MM.1S (cell line): ENCODE measurements at regions not wholly inside any gene's neighbourhood (a gene's known extent, or its start where the extent isn't known, plus 50 kb on each side); places are given as distances from the start of the nearest gene placed in this dataset.
"Not testable (repeated sequence)": the region's sequence is repeated elsewhere in the genome, so short reads cannot be mapped to it uniquely, and the experiment has no call there.

Source experiments
- DNase-seq: peaks from one replicate; pipeline ENCODE4 v3.0.0-alpha.2; 2015
- H2AFZ ChIP-seq: fragments of 300-600 bp; sonication (generic); 2 replicates; pipeline ENCODE4 v1.6.0; 2016; ENCODE audit warnings: antibody characterized with exemption, low read length
- H3F3A ChIP-seq: fragments of 300-600 bp; sonication (generic); 2 replicates; pipeline ENCODE4 v1.6.1; 2016; ENCODE audit warnings: mild to moderate bottlenecking, antibody characterized with exemption, low read length, moderate library complexity, mixed read lengths; ENCODE audit not compliant: insufficient read depth
- H3K27ac ChIP-seq: fragments of 300-600 bp; sonication (generic); 2 replicates; pipeline ENCODE4 v1.5.1; 2016; ENCODE audit warnings: mild to moderate bottlenecking, low read length
- H3K27me3 ChIP-seq: fragments of 300-600 bp; sonication (generic); replicated peaks from 2 replicates; pipeline ENCODE4 v1.6.0; 2016; ENCODE audit warnings: low read length; ENCODE audit not compliant: insufficient read depth
- H3K36me3 ChIP-seq: fragments of 300-600 bp; sonication (generic); replicated peaks from 2 replicates; pipeline ENCODE4 v1.6.1; 2016; ENCODE audit warnings: mild to moderate bottlenecking, low read length, mixed read lengths; ENCODE audit not compliant: insufficient read depth
- H3K4me1 ChIP-seq: fragments of 300-600 bp; sonication (generic); 2 replicates; pipeline ENCODE4 v1.6.1; 2016; ENCODE audit warnings: low read length, mixed read lengths
- H3K4me2 ChIP-seq: fragments of 300-600 bp; sonication (generic); 2 replicates; pipeline ENCODE4 v1.6.0; 2016; ENCODE audit warnings: low read depth, low read length
- H3K4me3 ChIP-seq: fragments of 300-600 bp; sonication (generic); 2 replicates; pipeline ENCODE4 v1.5.1; 2016; ENCODE audit warnings: low read length, mixed read lengths
- H3K79me2 ChIP-seq: fragments of 300-600 bp; sonication (generic); 2 replicates; pipeline ENCODE4 v1.6.1; 2016; ENCODE audit warnings: mixed run types, low read length, mixed read lengths
- H3K9ac ChIP-seq: fragments of 300-600 bp; sonication (generic); 2 replicates; pipeline ENCODE4 v1.6.1; 2016; ENCODE audit warnings: low read length, mixed read lengths
- H3K9me2 ChIP-seq: fragments of 300-600 bp; sonication (generic); replicated peaks from 2 replicates; pipeline ENCODE4 v1.6.1; 2016; ENCODE audit warnings: mild to moderate bottlenecking, low read length, mixed read lengths; ENCODE audit not compliant: insufficient read depth
- H3K9me3 ChIP-seq: fragments of 300-600 bp; sonication (generic); replicated peaks from 2 replicates; pipeline ENCODE4 v1.6.1; 2016; ENCODE audit warnings: mild to moderate bottlenecking, low read length, mixed read lengths; ENCODE audit not compliant: insufficient read depth
- H4K20me1 ChIP-seq: fragments of 300-600 bp; sonication (generic); 2 replicates; pipeline ENCODE4 v1.6.1; 2016; ENCODE audit warnings: mild to moderate bottlenecking, low read length, moderate library complexity, mixed read lengths; ENCODE audit not compliant: insufficient read depth

DNA sequence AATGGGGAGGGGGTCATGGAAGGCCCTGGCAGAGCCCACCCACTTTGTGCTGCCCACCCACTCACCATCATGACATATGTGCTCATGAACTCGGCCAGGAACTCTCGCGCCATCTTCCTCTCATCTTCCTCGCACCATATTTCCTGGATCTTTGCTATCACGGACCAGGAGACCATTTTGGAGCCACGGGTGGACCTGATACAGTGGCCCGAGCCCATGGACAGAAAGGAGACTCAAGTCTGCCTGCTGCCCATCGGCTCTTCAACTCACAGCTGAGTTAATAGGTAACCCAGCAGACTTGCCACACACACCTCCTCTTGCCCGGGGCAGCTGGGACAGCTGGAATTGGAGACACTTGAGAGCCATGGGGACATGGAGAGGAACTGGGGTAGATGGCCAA, 1958.3 kb downstream of the FOXD4L5 start:
- H4K20me1 ChIP-seq, H3K27me3 ChIP-seq, H3K36me3 ChIP-seq, H3K9me3 ChIP-seq, H3F3A ChIP-seq, H3K4me1 ChIP-seq, H3K27ac ChIP-seq, H3K9me2 ChIP-seq, H3K4me3 ChIP-seq, H3K79me2 ChIP-seq, H3K9ac ChIP-seq, H2AFZ ChIP-seq, H3K4me2 ChIP-seq, DNase-seq: not testable (repeated sequence)

DNA sequence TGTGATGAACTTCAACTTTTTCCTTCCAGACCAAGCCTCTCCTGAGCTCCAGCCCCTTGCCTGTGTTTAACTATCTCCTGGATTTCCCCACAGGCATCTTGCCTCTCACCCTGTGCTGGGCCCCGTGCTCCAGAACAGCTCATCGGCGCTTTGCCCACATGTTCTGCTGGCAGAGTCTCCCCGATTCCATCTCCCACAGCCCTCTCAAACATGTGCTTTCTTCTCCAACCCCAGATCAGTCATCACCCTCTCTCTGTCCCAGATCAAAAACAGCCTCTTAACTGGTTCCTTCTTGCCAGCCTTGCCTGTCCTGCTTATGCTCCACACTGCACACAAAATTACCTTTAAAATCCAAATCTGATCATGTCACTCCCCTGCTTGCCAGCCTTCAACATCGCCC, 1959.3 kb downstream of the FOXD4L5 start:
- H3K79me2 ChIP-seq, H2AFZ ChIP-seq, H3F3A ChIP-seq, H3K9me2 ChIP-seq, H3K4me3 ChIP-seq, H3K4me2 ChIP-seq, H3K27me3 ChIP-seq, DNase-seq, H3K9ac ChIP-seq, H3K4me1 ChIP-seq, H3K9me3 ChIP-seq, H3K36me3 ChIP-seq, H4K20me1 ChIP-seq, H3K27ac ChIP-seq: not testable (repeated sequence)

DNA sequence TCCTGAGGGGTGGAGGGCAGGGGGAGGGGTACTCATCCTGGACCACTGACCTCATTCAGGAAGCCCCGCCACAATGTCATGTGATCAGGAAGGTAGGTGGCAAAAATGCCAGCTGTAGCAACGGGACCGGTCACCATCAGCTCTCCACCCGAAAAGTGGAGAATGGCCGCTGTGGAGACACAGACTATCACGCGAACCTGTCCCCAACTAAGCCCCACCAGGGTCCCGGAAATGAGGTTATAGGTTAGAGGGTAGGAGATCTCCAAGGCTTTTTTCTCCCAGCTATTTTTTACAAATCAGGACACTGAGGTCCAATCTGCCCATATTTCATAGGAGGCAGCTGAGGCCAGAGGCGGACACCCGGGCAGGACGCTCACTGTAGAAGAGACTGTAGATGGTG, 1966.9 kb downstream of the FOXD4L5 start:
- H3K9me2 ChIP-seq, H3K4me1 ChIP-seq, H3K36me3 ChIP-seq, H3K4me3 ChIP-seq, H3K9me3 ChIP-seq, H3K27ac ChIP-seq, H3K27me3 ChIP-seq, H2AFZ ChIP-seq, H4K20me1 ChIP-seq, H3F3A ChIP-seq, DNase-seq, H3K79me2 ChIP-seq, H3K4me2 ChIP-seq, H3K9ac ChIP-seq: not testable (repeated sequence)

DNA sequence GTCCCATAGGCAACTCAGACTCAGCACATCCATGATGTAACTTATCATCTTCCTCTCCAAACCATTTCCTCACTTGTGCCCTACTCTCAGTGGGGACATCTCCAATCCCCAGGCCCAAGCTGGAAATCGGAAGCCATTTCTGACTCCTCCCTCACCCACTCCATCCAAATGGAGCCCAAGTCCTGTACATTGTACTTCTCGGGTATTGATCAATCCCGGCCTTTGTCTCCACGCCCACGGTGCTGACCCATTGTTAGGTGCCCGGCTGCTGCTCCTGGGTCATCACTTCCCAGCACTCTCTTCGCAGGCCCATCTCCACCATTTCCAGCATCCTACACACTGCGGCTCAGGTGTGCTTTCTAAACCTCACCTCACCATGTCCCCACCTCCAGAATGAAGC, 1969.6 kb downstream of the FOXD4L5 start:
- H3F3A ChIP-seq, H3K27me3 ChIP-seq, H3K9me3 ChIP-seq, H3K36me3 ChIP-seq, DNase-seq, H3K4me3 ChIP-seq, H3K4me2 ChIP-seq, H3K4me1 ChIP-seq, H2AFZ ChIP-seq, H3K27ac ChIP-seq, H4K20me1 ChIP-seq, H3K9me2 ChIP-seq, H3K79me2 ChIP-seq, H3K9ac ChIP-seq: not testable (repeated sequence)

DNA sequence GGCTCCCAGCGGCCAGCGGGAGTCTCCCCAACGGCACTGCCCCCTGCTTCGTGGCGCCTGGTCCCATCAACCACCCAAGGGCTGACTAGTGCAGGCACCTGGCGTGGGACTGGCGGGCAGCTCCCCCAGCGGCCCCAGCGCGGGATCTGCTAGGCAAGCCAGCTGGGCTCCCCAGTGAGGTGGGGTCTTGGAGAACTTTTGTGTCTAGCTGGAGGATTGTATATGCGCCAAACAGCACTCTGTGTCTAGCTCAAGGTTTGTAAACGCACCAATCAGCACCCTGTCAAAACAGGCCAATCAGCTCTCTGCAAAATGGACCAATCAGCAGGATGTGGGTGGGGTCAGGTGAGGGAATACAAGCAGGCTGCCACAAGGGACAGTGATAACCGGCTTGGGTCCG, 1988.2 kb downstream of the FOXD4L5 start:
- not testable (repeated sequence) for H3K27me3 ChIP-seq

DNA sequence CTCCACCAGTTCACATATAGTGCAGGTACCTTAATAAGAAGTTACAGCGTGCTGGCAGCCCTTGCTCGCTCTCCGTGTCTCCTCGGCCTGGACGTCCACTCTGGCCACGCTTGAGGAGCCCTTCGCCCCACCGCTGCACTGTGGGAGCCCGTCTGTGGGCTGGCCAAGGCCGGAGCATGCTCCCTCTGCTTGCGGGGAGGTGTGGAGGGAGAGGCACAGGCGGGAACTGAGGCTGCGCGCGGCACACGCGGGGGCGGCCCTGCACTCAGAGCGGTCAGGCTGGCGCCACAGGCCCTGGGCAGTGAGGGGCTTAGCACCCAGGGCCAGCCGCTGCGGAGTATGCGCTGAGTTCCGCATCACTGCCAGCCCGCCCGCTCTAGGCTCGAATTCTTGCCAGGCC, 1988.6 kb downstream of the FOXD4L5 start:
- H3K9me3 ChIP-seq, H2AFZ ChIP-seq, H4K20me1 ChIP-seq, H3K9ac ChIP-seq, H3K36me3 ChIP-seq, H3K9me2 ChIP-seq, H3F3A ChIP-seq, DNase-seq, H3K4me1 ChIP-seq, H3K27me3 ChIP-seq, H3K27ac ChIP-seq, H3K79me2 ChIP-seq, H3K4me2 ChIP-seq, H3K4me3 ChIP-seq: not testable (repeated sequence)

More for the DNA sequence above, 1988.2 kb downstream of the FOXD4L5 start:
- H3F3A ChIP-seq, H3K4me1 ChIP-seq, H3K9me2 ChIP-seq, H2AFZ ChIP-seq, H4K20me1 ChIP-seq, H3K4me3 ChIP-seq, H3K4me2 ChIP-seq, H3K9me3 ChIP-seq, H3K79me2 ChIP-seq, DNase-seq, H3K36me3 ChIP-seq, H3K9ac ChIP-seq, H3K27ac ChIP-seq: not testable (repeated sequence)

DNA sequence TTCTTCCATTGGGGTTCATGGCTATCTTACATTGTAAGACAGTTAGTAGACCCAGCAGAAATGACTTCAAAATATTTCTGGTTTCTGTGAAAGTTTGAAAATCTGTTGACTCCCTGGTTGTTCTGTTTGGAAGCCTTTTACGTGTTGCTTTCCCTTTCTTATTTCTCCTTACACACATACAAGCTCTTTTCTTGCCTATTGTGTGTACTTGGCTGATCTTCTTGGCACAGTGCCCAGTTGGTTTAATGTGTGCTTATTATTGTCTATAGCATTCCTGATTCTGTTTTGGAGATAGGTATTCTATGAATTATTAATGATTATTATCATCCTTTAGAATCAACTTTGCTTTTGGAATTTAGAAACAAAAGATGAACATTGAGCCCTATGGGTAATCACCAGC, 1995.0 kb downstream of the FOXD4L5 start:
- H3F3A ChIP-seq, H3K4me2 ChIP-seq: not testable (repeated sequence)

More for the DNA sequence above, 1995.0 kb downstream of the FOXD4L5 start:
- not testable (repeated sequence) for H3K27ac ChIP-seq, H2AFZ ChIP-seq, H3K9ac ChIP-seq, DNase-seq, H3K36me3 ChIP-seq, H3K27me3 ChIP-seq, H3K9me2 ChIP-seq, H3K4me3 ChIP-seq, H3K79me2 ChIP-seq, H3K4me1 ChIP-seq, H4K20me1 ChIP-seq, H3K9me3 ChIP-seq
